ENCODE measurements at regions not wholly inside any gene's neighbourhood (a gene's known extent, or its start where the extent isn't known, plus 50 kb on each side); places are given as distances from the start of the nearest gene placed in this dataset.

DNA sequence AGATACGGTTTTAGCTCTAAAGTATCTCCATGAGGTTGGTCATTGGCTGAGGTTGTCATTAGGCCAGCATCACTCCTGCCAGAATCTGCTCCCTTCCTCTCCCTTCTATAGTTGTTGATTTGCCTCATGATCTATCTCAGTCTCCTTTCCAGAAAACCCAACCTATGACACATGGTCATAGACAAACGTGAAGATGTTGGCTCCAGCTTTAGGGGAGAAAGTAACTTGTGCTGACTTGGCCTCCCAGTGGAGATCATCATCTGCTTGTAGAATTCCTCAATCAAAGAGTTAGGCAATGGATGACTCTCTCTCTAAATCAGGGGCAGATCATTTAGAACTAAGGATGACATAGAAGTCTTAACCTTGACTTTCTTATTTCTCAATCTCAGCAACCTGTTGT is 894.4 kb downstream of the TTLL7 start:
- no peak overlapping the region for H2AFZ ChIP-seq (ENCODE audit: control insufficient read depth, low read depth, low read length)
- FAIRE-seq (no peak), ATAC-seq (no peak), DNase-seq (ENCODE audit: low read depth, low spot score) (no peak)
- no peak overlapping the region for H3K4me3 ChIP-seq
- H3K4me1 ChIP-seq (ENCODE audit: control insufficient read depth, insufficient read depth, low read length) = no peaks in the 10 kb centered on the region
- SMC1A ChIA-PET (ENCODE audit: uncharacterized antibody, unreplicated experiment) = interaction anchor here (0.6 to 0.7 kb wide), 2 partner anchors 458 to 1014 kb away, joined by 3 read pairs; no protein-coding TSS in a partner anchor
- 34% methylated on average over 2 of the region's 2 CpGs for WGBS (ENCODE audit: insufficient coverage, insufficient replicate concordance, low lambda C conversion rate, missing lambda C conversion rate)
- intact Hi-C loops (cut with micrococcal nuclease; ENCODE audit: unreplicated experiment) = no loop called here
- BruUV-seq (replicated peaks) = no TSS peak
- no peak overlapping the region for H3K9ac ChIP-seq (ENCODE audit: control insufficient read depth, insufficient read depth, low read length)
- in situ Hi-C loops (cut with MboI) = no loop called here
- RAD21 ChIA-PET (ENCODE audit: unreplicated experiment) = no interaction called here
- H3K79me2 ChIP-seq (ENCODE audit: control insufficient read depth, insufficient read depth, low read length) = no peaks in the 10 kb centered on the region
- H3K4me2 ChIP-seq (ENCODE audit: control insufficient read depth, insufficient read depth) = no peak overlapping the region
- H3K27ac ChIP-seq (ENCODE audit: control insufficient read depth, insufficient read depth) = no peak overlapping the region
- H3K27me3 ChIP-seq (replicated peaks in 1 of 2; ENCODE audit: control insufficient read depth in 2 of 2, insufficient read depth in 2 of 2, low read length in 1 of 2) = no peaks in the 10 kb centered on the region
- H4K20me1 ChIP-seq (ENCODE audit: control insufficient read depth, insufficient read depth) = no peaks in the 10 kb centered on the region
- CTCF ChIA-PET = no interaction called here
- H3K9me3 ChIP-seq (replicated peaks; ENCODE audit: control insufficient read depth, insufficient read depth, low read length) = no peaks in the 10 kb centered on the region
- TF ChIP-seq ZNF274 (IDR thresholded peaks at IDR 0.05; ENCODE audit: insufficient read depth, insufficient read length) (no peak), CEBPB (IDR thresholded peaks at IDR 0.05; ENCODE audit: borderline replicate concordance in 1 of 2, low read depth in 2 of 2, low read length in 2 of 2) (no peak), TCF12 (IDR thresholded peaks at IDR 0.05; ENCODE audit: low read depth, low read length) (no peak), NBN (IDR thresholded peaks at IDR 0.05) (no peak), TCF3 (IDR thresholded peaks at IDR 0.05; ENCODE audit: borderline replicate concordance, insufficient read depth, low read depth, low read length) (no peak), ZNF592 (IDR thresholded peaks at IDR 0.05) (no peak), ZBED1 (IDR thresholded peaks at IDR 0.05; ENCODE audit: borderline replicate concordance) (no peak), SMC3 (IDR thresholded peaks at IDR 0.05; ENCODE audit: borderline replicate concordance, low read length) (no peak), SMAD5 (IDR thresholded peaks at IDR 0.05; ENCODE audit: low read depth) (no peak)
- TF ChIP-seq, protein P1, sequence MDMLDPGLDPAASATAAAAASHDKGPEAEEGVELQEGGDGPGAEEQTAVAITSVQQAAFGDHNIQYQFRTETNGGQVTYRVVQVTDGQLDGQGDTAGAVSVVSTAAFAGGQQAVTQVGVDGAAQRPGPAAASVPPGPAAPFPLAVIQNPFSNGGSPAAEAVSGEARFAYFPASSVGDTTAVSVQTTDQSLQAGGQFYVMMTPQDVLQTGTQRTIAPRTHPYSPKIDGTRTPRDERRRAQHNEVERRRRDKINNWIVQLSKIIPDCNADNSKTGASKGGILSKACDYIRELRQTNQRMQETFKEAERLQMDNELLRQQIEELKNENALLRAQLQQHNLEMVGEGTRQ (IDR thresholded peaks at IDR 0.05; ENCODE audit: borderline replicate concordance, low read depth, low read length) = no peak
- no peaks in the 10 kb centered on the region for H3K36me3 ChIP-seq (ENCODE audit: control insufficient read depth in 2 of 2, insufficient read depth in 2 of 2, low read length in 1 of 2)
- POLR2A ChIA-PET = interaction anchor here (0.6 kb wide), 1 partner anchor 1253 kb away, joined by 3 read pairs; no protein-coding TSS in a partner anchor
